WTC11 (cell line): ENCODE measurements at regions not wholly inside any gene's neighbourhood (a gene's known extent, or its start where the extent isn't known, plus 50 kb on each side); places are given as distances from the start of the nearest gene placed in this dataset.

ENCODE experiments used
- ATAC-seq: fragments of 200-7000 bp; cut with Tn5 transposase; 2 replicates; pipeline ENCODE4 v1.10.0; 2021; ENCODE audit warnings: mild to moderate bottlenecking, moderate library complexity
- CTCF ChIA-PET: fragments of 300-600 bp; sonication (Branson Sonifier 250); formaldehyde crosslinking; loops from one replicate; lab custom pipeline; 2021; ENCODE audit warnings: antibody characterized with exemption; lab: Charles Lee
- POLR2A ChIA-PET: fragments of 350-600 bp; sonication (Branson Sonifier 250); formaldehyde crosslinking; loops from one replicate; lab custom pipeline; 2021; ENCODE audit warnings: antibody characterized with exemption; lab: Charles Lee
- DNase-seq: peaks from one replicate; pipeline ENCODE4 v3.0.0; 2021; ENCODE audit warnings: low spot score
- H3K27ac Mint-ChIP-seq: 2 replicates; pipeline ENCODE4 v1.8.0; 2021; ENCODE audit warnings: mixed read lengths
- H3K27me3 Mint-ChIP-seq: 2 replicates; pipeline ENCODE4 v1.8.0; 2021; ENCODE audit warnings: low read depth, mild to moderate bottlenecking, moderate library complexity, mixed read lengths
- H3K36me3 Mint-ChIP-seq: 2 replicates; pipeline ENCODE4 v1.8.0; 2021; ENCODE audit warnings: mixed read lengths
- H3K4me1 Mint-ChIP-seq: 2 replicates; pipeline ENCODE4 v1.8.0; 2022; ENCODE audit warnings: mixed read lengths
- H3K4me3 Mint-ChIP-seq: 2 replicates; pipeline ENCODE4 v1.8.0; 2021; ENCODE audit warnings: mild to moderate bottlenecking, moderate library complexity, mixed read lengths
- H3K9me3 Mint-ChIP-seq: 2 replicates; pipeline ENCODE4 v1.8.0; 2021; ENCODE audit warnings: mixed read lengths
- AR ChIP-seq: fragments of 250-450 bp; sonication (Bioruptor Pico); IDR thresholded peaks from 2 replicates; pipeline ENCODE4 v1.9.0; 2021; ENCODE audit warnings: mild to moderate bottlenecking
- ARID4B ChIP-seq: sonication (generic); formaldehyde crosslinking; IDR thresholded peaks from 2 replicates; pipeline ENCODE4 v1.8.0; 2023; ENCODE audit warnings: missing genetic modification reagents, mild to moderate bottlenecking, borderline replicate concordance
- CTCF ChIP-seq: fragments of 200-600 bp; IDR thresholded peaks from 2 replicates; pipeline ENCODE4 v1.8.0; 2022; ENCODE audit warnings: antibody characterized with exemption
- E2F5 ChIP-seq: sonication (generic); formaldehyde crosslinking; IDR thresholded peaks from 2 replicates; pipeline ENCODE4 v1.8.1; 2022; ENCODE audit warnings: mild to moderate bottlenecking, moderate library complexity, missing genetic modification reagents
- FOXJ3 ChIP-seq: sonication (generic); formaldehyde crosslinking; IDR thresholded peaks from 2 replicates; pipeline ENCODE4 v1.9.0; 2021; ENCODE audit warnings: missing genetic modification reagents, mild to moderate bottlenecking, borderline replicate concordance
- IRF2 ChIP-seq: sonication (generic); formaldehyde crosslinking; IDR thresholded peaks from 2 replicates; pipeline ENCODE4 v1.8.0; 2022; ENCODE audit warnings: low read depth, missing genetic modification reagents, borderline replicate concordance
- MLX ChIP-seq: sonication (generic); formaldehyde crosslinking; IDR thresholded peaks from 2 replicates; pipeline ENCODE4 v1.8.1; 2023; ENCODE audit warnings: mild to moderate bottlenecking, missing genetic modification reagents, moderate library complexity
- NFYB ChIP-seq: sonication (generic); formaldehyde crosslinking; conservative IDR thresholded peaks from 2 replicates; pipeline ENCODE4 v1.8.0; 2022; ENCODE audit warnings: low read depth, missing genetic modification reagents
- RELA ChIP-seq: sonication (generic); formaldehyde crosslinking; IDR thresholded peaks from 2 replicates; pipeline ENCODE4 v1.8.1; 2022; ENCODE audit warnings: missing genetic modification reagents, mild to moderate bottlenecking, borderline replicate concordance
- SMAD3 ChIP-seq: sonication (generic); formaldehyde crosslinking; IDR thresholded peaks from 2 replicates; pipeline ENCODE4 v1.8.0; 2022; ENCODE audit warnings: missing genetic modification reagents, mild to moderate bottlenecking, borderline replicate concordance
- SOX15 ChIP-seq: fragments of 250-450 bp; sonication (Bioruptor Pico); IDR thresholded peaks from 2 replicates; pipeline ENCODE4 v1.9.0; 2021; ENCODE audit warnings: mild to moderate bottlenecking
- SP1 ChIP-seq: sonication (generic); formaldehyde crosslinking; conservative IDR thresholded peaks from 2 replicates; pipeline ENCODE4 v1.8.1; 2022; ENCODE audit warnings: missing genetic modification reagents
- USF1 ChIP-seq: sonication (generic); formaldehyde crosslinking; IDR thresholded peaks from 2 replicates; pipeline ENCODE4 v1.8.0; 2022; ENCODE audit warnings: mild to moderate bottlenecking, missing genetic modification reagents
- USF2 ChIP-seq: sonication (generic); formaldehyde crosslinking; IDR thresholded peaks from 2 replicates; pipeline ENCODE4 v1.8.1; 2023; ENCODE audit warnings: mild to moderate bottlenecking, missing genetic modification reagents, moderate library complexity
- ZNF263 ChIP-seq: sonication (generic); formaldehyde crosslinking; IDR thresholded peaks from 2 replicates; pipeline ENCODE4 v1.8.1; 2022; ENCODE audit warnings: low read depth, mild to moderate bottlenecking, moderate library complexity, missing genetic modification reagents

GRCh38 chr4:3848323-3848722 lies 82.1 kb downstream of the ADRA2C start:
- POLR2A ChIA-PET = no interaction called here
- H3K27me3 Mint-ChIP-seq = peaks cover 22% of the 10 kb centered on the region
- ATAC-seq (no peak), DNase-seq (no peak)
- CTCF ChIA-PET = interaction anchor here (1.3 to 2.5 kb wide), 2 partner anchors 10 to 55 kb away, joined by 5 read pairs; no protein-coding TSS in a partner anchor
- H3K27ac Mint-ChIP-seq = no peak overlapping the region
- H3K4me1 Mint-ChIP-seq = peaks cover 43% of the 10 kb centered on the region
- peaks cover 19% of the 10 kb centered on the region for H3K36me3 Mint-ChIP-seq
- no peak for TF ChIP-seq ZNF263 (CRISPR knock-in tag)
- TF ChIP-seq, all 79 proteins: peak for 0
- Mint-ChIP-seq H3K9me3 (peaks cover 24% of the 10 kb centered on the region), H3K4me3 (no peak overlapping the region)

- TF ChIP-seq FOXJ3 (CRISPR knock-in tag) (no peak), E2F5 (CRISPR knock-in tag) (no peak), IRF2 (CRISPR knock-in tag) (no peak)
- ChIA-PET POLR2A (no interaction called here), CTCF (interaction anchor here (1.1 to 2.5 kb wide), 2 partner anchors 56 kb away, joined by 3 to 5 read pairs; no protein-coding TSS in a partner anchor)
- Mint-ChIP-seq H3K36me3 (peaks cover 19% of the 10 kb centered on the region), H3K4me1 (peaks cover 45% of the 10 kb centered on the region), H3K27me3 (peaks cover 22% of the 10 kb centered on the region), H3K27ac (no peak overlapping the region), H3K9me3 (peaks cover 24% of the 10 kb centered on the region), H3K4me3 (no peak overlapping the region)
- DNase-seq (no peak), ATAC-seq (no peak)
These were observed 83.0 kb downstream of the ADRA2C start for GRCh38 chr4:3849140-3849539.

GRCh38 chr4:3850128-3850527 lies 83.9 kb downstream of the ADRA2C start:
- H3K27ac Mint-ChIP-seq = no peak overlapping the region
- no peak for DNase-seq
- no peak overlapping the region for H3K4me3 Mint-ChIP-seq
- ChIA-PET POLR2A (no interaction called here), CTCF (interaction anchor here (0.8 to 1.4 kb wide), 3 partner anchors 19 to 57 kb away, joined by 3 to 4 read pairs (median 3); no protein-coding TSS in a partner anchor)
- no peak for TF ChIP-seq SP1
- no peak for TF ChIP-seq SOX15 (CRISPR knock-in tag)
- TF ChIP-seq USF1 (CRISPR knock-in tag) = no peak
- no peak for TF ChIP-seq CTCF
- TF ChIP-seq USF2 = no peak
- TF ChIP-seq AR (CRISPR knock-in tag) = no peak
- TF ChIP-seq SMAD3 (CRISPR knock-in tag) = no peak
- no peak for TF ChIP-seq ARID4B (CRISPR knock-in tag)
- TF ChIP-seq RELA (CRISPR knock-in tag) = no peak
- no peak for TF ChIP-seq NFYB (CRISPR knock-in tag)
- no peak for TF ChIP-seq MLX
- peaks cover 22% of the 10 kb centered on the region for H3K27me3 Mint-ChIP-seq
- H3K36me3 Mint-ChIP-seq = peaks cover 19% of the 10 kb centered on the region
- H3K9me3 Mint-ChIP-seq = peaks cover 24% of the 10 kb centered on the region
- H3K4me1 Mint-ChIP-seq = peaks cover 48% of the 10 kb centered on the region
- ATAC-seq = no peak
